ENCODE measurements at regions not wholly inside any gene's neighbourhood (a gene's known extent, or its start where the extent isn't known, plus 50 kb on each side); places are given as distances from the start of the nearest gene placed in this dataset.

- Mint-ChIP-seq H3K27ac (ENCODE audit: unreplicated experiment) (no peak overlapping the region), H3K4me3 (ENCODE audit: unreplicated experiment) (no peak overlapping the region)
Observed at GRCh38 chr1:190578526-190578925, 100.9 kb upstream of the BRINP3 start.

GRCh38 chr1:190579552-190580193 lies 102.0 kb upstream of the BRINP3 start:
- Histone ChIP-seq H3K27me3 (ENCODE audit: insufficient read depth, low read length) (no peaks in the 10 kb centered on the region), H4K20me1 (ENCODE audit: insufficient read depth, low read length) (no peaks in the 10 kb centered on the region), H3K79me2 (ENCODE audit: insufficient read depth, low read length) (no peaks in the 10 kb centered on the region), H3K9ac (ENCODE audit: low read length) (no peak overlapping the region), H2AFZ (ENCODE audit: low read depth, low read length) (no peak overlapping the region), H3K4me2 (ENCODE audit: low read length) (no peak overlapping the region), H3K36me3 (ENCODE audit: insufficient read depth, low read length) (no peaks in the 10 kb centered on the region), H3K4me3 (ENCODE audit: insufficient read depth, low read depth, low read length) (no peak overlapping the region), H3K27ac (ENCODE audit: low read depth, low read length) (no peak overlapping the region), H3K4me1 (ENCODE audit: insufficient read depth, low read length) (no peaks in the 10 kb centered on the region), H3K9me3 (ENCODE audit: insufficient read depth, low read depth, low read length) (no peaks in the 10 kb centered on the region)
- Mint-ChIP-seq H3K36me3 (ENCODE audit: low read depth, unreplicated experiment) (no peaks in the 10 kb centered on the region), H3K27ac (ENCODE audit: unreplicated experiment) (no peak overlapping the region), H3K4me3 (ENCODE audit: unreplicated experiment) (no peak overlapping the region), H3K27me3 (ENCODE audit: low read depth, unreplicated experiment) (no peaks in the 10 kb centered on the region), H3K9me3 (ENCODE audit: unreplicated experiment) (no peaks in the 10 kb centered on the region), H3K4me1 (ENCODE audit: low read depth, unreplicated experiment) (no peaks in the 10 kb centered on the region)
- DNase-seq (ENCODE audit: low read depth) = no peak
- TF ChIP-seq CTCF (IDR thresholded peaks at IDR 0.05; ENCODE audit: insufficient read depth, low read depth, low read length) = no peak
- TF ChIP-seq EZH2 (IDR thresholded peaks at IDR 0.05; ENCODE audit: insufficient read depth, low read length) = no peak
- no peak for FAIRE-seq

More at GRCh38 chr1:190578526-190578925, 100.9 kb upstream of the BRINP3 start:
- FAIRE-seq (no peak), DNase-seq (ENCODE audit: low read depth) (no peak)
- TF ChIP-seq CTCF (IDR thresholded peaks at IDR 0.05; ENCODE audit: insufficient read depth, low read depth, low read length) (no peak), EZH2 (IDR thresholded peaks at IDR 0.05; ENCODE audit: insufficient read depth, low read length) (no peak)
- no peak overlapping the region for H3K27ac ChIP-seq (ENCODE audit: low read depth, low read length)
- H2AFZ ChIP-seq (ENCODE audit: low read depth, low read length) = no peak overlapping the region
- no peaks in the 10 kb centered on the region for H3K4me1 Mint-ChIP-seq (ENCODE audit: low read depth, unreplicated experiment)
- no peak overlapping the region for H3K4me3 ChIP-seq (ENCODE audit: insufficient read depth, low read depth, low read length)
- H3K4me2 ChIP-seq (ENCODE audit: low read length) = no peak overlapping the region
- H3K9me3 ChIP-seq (ENCODE audit: insufficient read depth, low read depth, low read length) = no peaks in the 10 kb centered on the region
- H3K9me3 Mint-ChIP-seq (ENCODE audit: unreplicated experiment) = no peaks in the 10 kb centered on the region
- H4K20me1 ChIP-seq (ENCODE audit: insufficient read depth, low read length) = no peaks in the 10 kb centered on the region
- H3K27me3 Mint-ChIP-seq (ENCODE audit: low read depth, unreplicated experiment) = no peaks in the 10 kb centered on the region
- no peaks in the 10 kb centered on the region for H3K4me1 ChIP-seq (ENCODE audit: insufficient read depth, low read length)
- no peaks in the 10 kb centered on the region for H3K36me3 Mint-ChIP-seq (ENCODE audit: low read depth, unreplicated experiment)
- H3K79me2 ChIP-seq (ENCODE audit: insufficient read depth, low read length) = no peaks in the 10 kb centered on the region
- no peaks in the 10 kb centered on the region for H3K27me3 ChIP-seq (ENCODE audit: insufficient read depth, low read length)
- no peaks in the 10 kb centered on the region for H3K36me3 ChIP-seq (ENCODE audit: insufficient read depth, low read length)
- no peak overlapping the region for H3K9ac ChIP-seq (ENCODE audit: low read length)

GRCh38 chr1:190583862-190584261 lies 106.2 kb upstream of the BRINP3 start:
- H3K9ac ChIP-seq (ENCODE audit: low read length) = no peak overlapping the region
- H3K4me2 ChIP-seq (ENCODE audit: low read length) = no peak overlapping the region
- H3K27me3 ChIP-seq (ENCODE audit: insufficient read depth, low read length) = no peaks in the 10 kb centered on the region
- H4K20me1 ChIP-seq (ENCODE audit: insufficient read depth, low read length) = no peaks in the 10 kb centered on the region
- FAIRE-seq = no peak
- no peaks in the 10 kb centered on the region for H3K36me3 ChIP-seq (ENCODE audit: insufficient read depth, low read length)
- Mint-ChIP-seq H3K27me3 (ENCODE audit: low read depth, unreplicated experiment) (no peaks in the 10 kb centered on the region), H3K4me3 (ENCODE audit: unreplicated experiment) (no peak overlapping the region), H3K27ac (ENCODE audit: unreplicated experiment) (no peak overlapping the region), H3K36me3 (ENCODE audit: low read depth, unreplicated experiment) (no peaks in the 10 kb centered on the region), H3K9me3 (ENCODE audit: unreplicated experiment) (no peaks in the 10 kb centered on the region), H3K4me1 (ENCODE audit: low read depth, unreplicated experiment) (no peaks in the 10 kb centered on the region)
- H3K79me2 ChIP-seq (ENCODE audit: insufficient read depth, low read length) = no peaks in the 10 kb centered on the region
- no peak overlapping the region for H3K4me3 ChIP-seq (ENCODE audit: insufficient read depth, low read depth, low read length)
- no peak for TF ChIP-seq CTCF (IDR thresholded peaks at IDR 0.05; ENCODE audit: insufficient read depth, low read depth, low read length)
- no peak for TF ChIP-seq EZH2 (IDR thresholded peaks at IDR 0.05; ENCODE audit: insufficient read depth, low read length)
- H3K4me1 ChIP-seq (ENCODE audit: insufficient read depth, low read length) = no peaks in the 10 kb centered on the region
- H3K9me3 ChIP-seq (ENCODE audit: insufficient read depth, low read depth, low read length) = no peaks in the 10 kb centered on the region
- no peak overlapping the region for H2AFZ ChIP-seq (ENCODE audit: low read depth, low read length)
- no peak for DNase-seq (ENCODE audit: low read depth)
- no peak overlapping the region for H3K27ac ChIP-seq (ENCODE audit: low read depth, low read length)
